Activated naive CD8-positive, alpha-beta T cell treated with anti-CD3 and anti-CD28 coated beads for 36 hours (primary cell): ENCODE measurements at regions not wholly inside any gene's neighbourhood (a gene's known extent, or its start where the extent isn't known, plus 50 kb on each side); places are given as distances from the start of the nearest gene placed in this dataset.

Experiments used
- DNase-seq: peaks from one replicate; pipeline ENCODE4 v3.0.0; 2021
- H3K27ac Mint-ChIP-seq: one replicate; pipeline ENCODE4 v1.8.0; 2022; ENCODE audit warnings: mild to moderate bottlenecking, moderate library complexity, mixed read lengths
- H3K27me3 Mint-ChIP-seq: one replicate; pipeline ENCODE4 v1.8.0; 2022; ENCODE audit warnings: mild to moderate bottlenecking, mixed read lengths
- H3K36me3 Mint-ChIP-seq: one replicate; pipeline ENCODE4 v1.8.0; 2021; ENCODE audit warnings: mild to moderate bottlenecking, mixed read lengths
- H3K4me1 Mint-ChIP-seq: one replicate; pipeline ENCODE4 v1.8.0; 2021; ENCODE audit warnings: mixed read lengths
- H3K4me3 Mint-ChIP-seq: one replicate; pipeline ENCODE4 v1.8.0; 2022; ENCODE audit warnings: mild to moderate bottlenecking, moderate library complexity, mixed read lengths
- H3K9me3 Mint-ChIP-seq: one replicate; pipeline ENCODE4 v1.8.0; 2022; ENCODE audit warnings: mixed read lengths

DNA sequence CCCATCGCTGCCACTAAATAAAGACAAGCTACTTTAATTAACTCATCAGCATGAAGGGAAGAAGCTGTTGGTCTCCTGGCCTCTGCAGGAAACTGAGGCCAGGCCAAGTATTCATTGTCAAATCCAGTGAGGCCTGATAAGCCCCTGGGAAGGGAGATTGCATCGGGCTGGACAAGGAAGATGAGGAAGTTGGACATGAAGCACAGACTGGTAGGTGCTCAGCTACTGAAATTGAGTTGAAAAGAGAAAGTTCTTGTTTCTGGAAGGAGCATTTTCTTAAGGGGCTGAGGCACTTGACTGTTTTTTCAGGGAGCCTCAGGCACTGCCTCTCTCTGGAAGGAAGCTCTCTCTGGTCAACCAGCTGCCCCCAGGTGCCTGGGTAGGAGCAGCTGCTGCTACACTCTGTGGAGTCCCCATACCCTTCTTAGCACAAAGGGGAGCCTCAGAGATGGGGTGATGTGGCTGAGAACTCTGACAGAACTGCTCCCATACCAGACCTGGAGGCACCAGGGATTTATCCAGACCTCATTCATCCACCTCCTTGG is 90.3 kb upstream of the IKZF1 start:
- H3K36me3 Mint-ChIP-seq, result peaks cover 8% of the 10 kb centered on the region
- DNase-seq, result no peak
- no peak overlapping the region for H3K4me3 Mint-ChIP-seq
- H3K27ac Mint-ChIP-seq, result peak overlapping the region; percentile 85
- no peaks in the 10 kb centered on the region for H3K27me3 Mint-ChIP-seq
- H3K4me1 Mint-ChIP-seq, result peaks cover 91% of the 10 kb centered on the region
- no peaks in the 10 kb centered on the region for H3K9me3 Mint-ChIP-seq

DNA sequence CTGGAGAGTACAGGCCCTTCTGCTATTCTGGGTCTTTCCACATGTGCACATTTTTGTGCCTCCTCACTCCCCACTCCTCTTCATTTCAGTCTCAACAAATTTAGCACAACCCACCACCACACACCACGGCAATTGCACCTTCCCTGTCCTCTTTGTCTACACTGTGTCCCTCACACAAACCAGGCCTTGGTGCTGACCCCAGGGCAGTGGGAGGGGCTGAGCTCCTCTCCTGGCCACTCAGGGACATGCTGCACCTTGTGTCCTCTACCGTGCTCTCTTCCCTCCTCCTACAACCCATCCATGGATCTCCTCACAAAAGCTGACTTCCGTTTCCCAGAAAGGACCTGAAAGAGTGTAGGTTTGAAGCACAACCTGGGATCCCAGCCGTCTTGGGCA is 90.9 kb upstream of the IKZF1 start:
- Mint-ChIP-seq H3K9me3 (peaks cover 2% of the 10 kb centered on the region), H3K27ac (peak overlapping the region; percentile 85), H3K27me3 (no peaks in the 10 kb centered on the region), H3K36me3 (peaks cover 11% of the 10 kb centered on the region), H3K4me3 (no peak overlapping the region), H3K4me1 (peaks cover 91% of the 10 kb centered on the region)
- no peak for DNase-seq

DNA sequence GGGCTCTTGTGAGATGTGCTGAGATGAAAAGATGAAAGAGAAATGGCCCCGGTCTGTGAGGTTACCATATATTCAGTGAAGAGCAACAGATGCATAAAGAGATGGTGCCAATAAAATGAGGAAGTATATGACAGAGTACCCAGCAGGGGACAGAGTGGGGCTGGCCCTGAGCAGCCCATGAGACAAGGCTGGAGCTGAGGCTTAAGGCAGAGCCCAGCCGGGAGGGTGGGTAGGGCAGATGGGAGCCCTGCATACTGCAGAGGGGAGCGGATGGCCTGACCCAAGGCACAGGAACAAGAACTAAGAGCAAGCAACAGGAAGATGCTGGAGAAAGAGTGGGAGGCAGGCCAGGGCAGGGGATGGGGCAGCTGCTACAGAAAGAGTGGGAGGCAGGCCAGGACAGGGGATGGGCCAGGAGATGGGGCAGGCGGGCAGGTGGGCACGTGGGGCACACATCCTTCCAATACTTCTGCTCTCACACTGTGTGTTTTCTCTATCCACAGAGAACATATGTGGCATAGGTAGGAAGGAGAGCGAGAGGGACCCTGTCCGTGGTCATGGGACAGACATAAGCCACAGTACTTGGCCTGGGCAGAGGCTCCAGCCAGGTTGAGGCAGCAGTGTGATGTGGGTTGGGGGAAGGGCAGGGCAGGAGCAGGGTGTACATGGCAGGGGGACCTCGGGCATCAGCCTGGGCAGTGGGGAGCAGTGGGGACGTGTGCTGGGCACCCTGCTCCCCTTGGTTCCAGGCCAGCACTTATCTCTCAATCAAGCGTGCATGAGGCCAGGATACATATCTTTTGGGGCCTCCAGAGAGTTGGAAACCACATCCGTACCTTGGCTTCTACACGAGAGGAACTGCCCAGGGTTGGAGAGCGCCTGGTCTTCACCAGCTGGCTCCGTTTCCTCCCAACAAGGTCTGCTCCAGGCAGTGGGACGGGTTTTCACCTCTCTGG is 91.6 kb upstream of the IKZF1 start:
- peak overlapping the region; percentile 4 for H3K4me3 Mint-ChIP-seq
- H3K27me3 Mint-ChIP-seq, result no peaks in the 10 kb centered on the region
- peak overlapping the region; percentile 85 for H3K27ac Mint-ChIP-seq
- peaks cover 4% of the 10 kb centered on the region for H3K9me3 Mint-ChIP-seq
- peaks cover 17% of the 10 kb centered on the region for H3K36me3 Mint-ChIP-seq
- H3K4me1 Mint-ChIP-seq, result peaks cover 94% of the 10 kb centered on the region
- DNase-seq, result no peak

DNA sequence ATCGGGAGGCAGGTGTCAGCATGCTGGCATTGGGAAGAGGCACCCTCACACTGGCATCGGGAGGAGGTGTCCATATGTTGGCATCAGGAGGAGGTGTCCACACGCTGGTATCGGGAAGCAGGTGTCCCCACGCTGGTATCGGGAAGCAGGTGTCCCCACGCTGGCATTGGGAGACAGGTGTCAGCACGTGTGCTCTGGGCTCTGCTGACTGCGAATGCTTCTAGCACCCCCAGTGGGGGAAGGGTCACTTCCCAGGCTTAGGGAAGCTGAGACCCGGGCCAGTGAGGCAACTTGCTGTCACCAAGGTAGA is 92.5 kb upstream of the IKZF1 start:
- Mint-ChIP-seq H3K9me3 (peaks cover 4% of the 10 kb centered on the region), H3K4me3 (no peak overlapping the region), H3K27ac (no peak overlapping the region), H3K4me1 (peaks cover 94% of the 10 kb centered on the region), H3K36me3 (peaks cover 21% of the 10 kb centered on the region), H3K27me3 (no peaks in the 10 kb centered on the region)
- DNase-seq, result no peak

DNA sequence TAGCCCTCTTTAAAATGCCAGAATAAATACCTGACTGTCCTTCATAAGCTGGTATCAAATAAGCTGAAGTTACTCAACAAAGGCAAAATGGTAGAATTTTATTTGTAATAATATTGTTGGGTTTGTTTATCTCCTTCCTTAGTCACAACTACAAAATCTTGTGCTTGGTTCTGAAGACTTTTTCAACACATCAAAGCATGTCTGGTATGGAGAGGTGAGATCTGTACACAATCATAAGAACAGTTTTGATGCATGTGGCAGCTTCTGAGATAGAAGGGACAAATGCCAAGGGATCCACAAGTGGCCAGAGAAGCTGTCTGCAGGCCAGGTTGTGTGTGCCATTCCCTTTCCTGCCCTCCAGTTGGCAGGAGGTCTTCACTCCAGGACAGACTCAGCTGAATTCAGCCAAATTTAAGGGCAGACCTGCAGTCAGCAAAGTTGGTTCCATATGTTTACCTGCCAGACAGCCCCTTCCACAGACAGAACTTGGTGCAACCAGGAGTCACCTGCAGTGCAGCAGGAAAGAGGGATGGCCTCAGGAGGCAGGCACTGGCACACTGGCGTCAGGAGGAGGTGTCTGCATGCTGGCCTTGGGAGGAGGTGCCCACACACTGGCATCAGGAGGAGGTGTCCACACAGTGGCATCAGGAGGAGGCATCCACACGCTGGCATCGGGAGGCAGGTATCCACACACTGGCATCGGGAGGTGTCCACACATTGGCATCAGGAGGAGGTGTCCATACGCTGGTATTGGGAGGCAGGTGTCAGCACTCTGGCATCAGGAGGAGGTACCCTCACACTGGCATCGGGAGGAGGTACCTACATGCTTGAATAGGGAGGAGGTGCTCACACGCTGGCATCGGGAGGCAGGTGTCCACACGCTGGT is 93.1 kb upstream of the IKZF1 start:
- peaks cover 24% of the 10 kb centered on the region for H3K36me3 Mint-ChIP-seq
- peaks cover 4% of the 10 kb centered on the region for H3K9me3 Mint-ChIP-seq
- no peak overlapping the region for H3K4me3 Mint-ChIP-seq
- H3K27ac Mint-ChIP-seq, result peak overlapping the region; percentile 88
- H3K4me1 Mint-ChIP-seq, result peaks cover 96% of the 10 kb centered on the region
- H3K27me3 Mint-ChIP-seq, result no peaks in the 10 kb centered on the region
- no peak for DNase-seq

DNA sequence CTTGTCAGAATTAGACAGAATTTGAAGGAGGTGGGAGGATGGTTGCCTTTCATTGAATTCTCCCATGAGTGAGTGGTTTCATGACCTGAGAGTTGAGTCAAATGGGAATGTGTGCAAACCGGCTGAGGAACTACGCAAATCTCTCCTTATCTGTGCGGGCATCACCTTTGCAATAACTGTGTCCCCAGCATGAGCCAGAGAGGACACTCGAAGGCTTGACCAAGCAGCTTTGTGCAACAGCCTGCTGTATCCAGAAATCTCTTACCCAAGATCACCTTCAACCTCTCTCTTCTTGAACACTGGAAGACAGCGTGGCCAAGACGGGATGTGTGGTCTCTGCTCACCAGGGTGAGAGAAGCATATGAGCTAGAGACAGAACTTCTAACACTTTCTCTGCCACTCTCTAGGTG is 93.8 kb upstream of the IKZF1 start:
- DNase-seq, result no peak
- Mint-ChIP-seq H3K27me3 (no peaks in the 10 kb centered on the region), H3K4me1 (peaks cover 96% of the 10 kb centered on the region), H3K4me3 (no peak overlapping the region), H3K27ac (peak overlapping the region; percentile 88), H3K9me3 (peaks cover 4% of the 10 kb centered on the region), H3K36me3 (peaks cover 24% of the 10 kb centered on the region)

DNA sequence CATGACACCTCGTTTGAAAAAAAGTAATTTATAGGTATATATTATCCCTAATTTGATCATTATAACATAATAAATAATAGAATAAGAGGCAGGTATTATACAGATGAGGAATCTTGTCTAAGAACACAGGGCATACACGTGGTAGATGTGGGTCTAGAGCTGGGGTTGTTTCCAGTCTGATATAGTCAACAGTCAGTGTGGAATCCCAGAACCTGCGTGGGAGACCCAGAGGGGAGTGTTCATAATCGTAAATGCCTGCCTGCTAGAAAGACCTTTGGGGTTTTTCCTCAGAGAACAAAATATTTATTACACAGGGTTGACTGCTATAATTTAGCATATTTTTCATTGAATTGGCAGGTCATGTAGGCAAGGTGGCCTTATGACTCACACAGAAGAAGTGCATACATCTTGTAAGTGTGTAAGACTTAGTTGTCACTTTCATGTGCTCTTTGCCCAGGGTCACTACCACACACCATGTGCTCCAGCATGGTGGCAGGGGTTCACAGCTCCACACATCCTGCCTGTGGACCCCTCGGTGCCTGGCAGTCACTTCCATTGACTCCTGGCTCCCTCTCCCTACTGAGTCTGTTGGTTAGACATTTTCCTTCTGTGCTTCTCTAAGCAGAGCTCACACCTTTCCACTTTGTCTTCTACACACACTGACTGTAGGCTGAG is 94.9 kb upstream of the IKZF1 start:
- peaks cover 4% of the 10 kb centered on the region for H3K9me3 Mint-ChIP-seq
- H3K4me3 Mint-ChIP-seq, result no peak overlapping the region
- peaks cover 95% of the 10 kb centered on the region for H3K4me1 Mint-ChIP-seq
- H3K27ac Mint-ChIP-seq, result peak overlapping the region; percentile 88
- peak; percentile 43 for DNase-seq
- H3K36me3 Mint-ChIP-seq, result peaks cover 24% of the 10 kb centered on the region
- no peaks in the 10 kb centered on the region for H3K27me3 Mint-ChIP-seq

DNA sequence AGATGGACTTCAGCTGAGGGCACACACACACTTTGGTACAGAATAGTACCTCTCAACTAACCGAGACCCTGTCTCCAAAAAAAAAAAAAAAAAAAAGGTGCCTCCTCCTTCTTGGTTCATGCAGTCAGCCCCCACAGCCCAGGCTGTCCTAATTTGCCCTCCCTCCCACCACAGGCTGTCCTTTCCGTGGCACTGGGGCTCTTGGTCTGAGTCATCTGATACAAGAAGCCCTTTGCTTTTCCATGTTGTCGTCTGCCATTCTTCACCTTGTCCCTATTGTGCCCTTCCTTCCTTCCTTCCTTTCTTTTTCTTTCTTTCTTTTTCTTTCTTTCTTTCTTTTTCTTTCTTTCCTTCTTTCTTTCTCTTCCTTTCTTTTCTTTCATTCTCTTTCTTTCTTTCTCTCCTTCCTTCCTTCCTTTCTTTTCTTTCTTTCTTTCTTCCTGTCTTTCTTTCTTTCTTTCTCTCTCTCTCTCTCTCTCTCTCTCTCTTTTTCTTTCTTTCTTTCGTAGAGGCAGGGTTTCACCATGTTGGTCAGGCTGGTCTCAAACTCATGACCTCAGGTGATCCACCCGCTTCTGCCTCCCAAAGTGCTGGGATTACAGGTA is 96.0 kb upstream of the IKZF1 start:
- peaks cover 94% of the 10 kb centered on the region for H3K4me1 Mint-ChIP-seq
- H3K4me3 Mint-ChIP-seq, result peak overlapping the region; percentile 50
- no peaks in the 10 kb centered on the region for H3K27me3 Mint-ChIP-seq
- peaks cover 4% of the 10 kb centered on the region for H3K9me3 Mint-ChIP-seq
- peak overlapping the region; percentile 97 for H3K27ac Mint-ChIP-seq
- peaks cover 21% of the 10 kb centered on the region for H3K36me3 Mint-ChIP-seq
- peak; percentile 66 for DNase-seq

DNA sequence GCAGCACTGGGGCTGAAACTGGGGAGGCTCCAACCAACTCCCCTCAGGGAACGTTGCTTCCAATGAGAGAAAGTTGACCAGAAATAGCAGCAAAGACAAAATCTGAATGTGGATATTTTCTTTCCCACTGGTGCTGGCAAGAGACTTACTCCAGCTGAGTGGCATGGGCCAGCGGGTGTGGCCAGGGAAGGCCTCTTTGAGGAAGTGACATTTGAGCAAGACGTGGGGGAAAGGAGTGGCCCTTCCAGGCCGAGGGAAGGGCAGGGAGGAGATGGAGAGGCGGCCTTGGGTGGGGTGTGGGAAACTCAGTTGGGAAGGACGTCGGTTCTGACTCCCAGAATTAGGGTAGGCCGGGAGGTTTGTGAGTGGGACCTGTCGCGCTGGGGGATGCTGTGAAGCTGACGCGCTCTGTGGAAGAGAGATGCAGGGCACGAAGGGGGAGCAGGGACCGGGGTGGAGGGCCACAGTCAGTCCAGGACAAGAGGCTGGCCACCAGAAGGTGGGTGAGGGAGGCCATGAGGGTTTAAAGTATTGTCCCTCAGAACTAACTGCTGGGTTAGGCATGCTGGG is 96.7 kb upstream of the IKZF1 start:
- Mint-ChIP-seq H3K27me3 (no peaks in the 10 kb centered on the region), H3K27ac (peak overlapping the region; percentile 97), H3K4me1 (peaks cover 93% of the 10 kb centered on the region), H3K9me3 (peaks cover 4% of the 10 kb centered on the region), H3K4me3 (peak overlapping the region; percentile 47), H3K36me3 (peaks cover 20% of the 10 kb centered on the region)
- no peak for DNase-seq

DNA sequence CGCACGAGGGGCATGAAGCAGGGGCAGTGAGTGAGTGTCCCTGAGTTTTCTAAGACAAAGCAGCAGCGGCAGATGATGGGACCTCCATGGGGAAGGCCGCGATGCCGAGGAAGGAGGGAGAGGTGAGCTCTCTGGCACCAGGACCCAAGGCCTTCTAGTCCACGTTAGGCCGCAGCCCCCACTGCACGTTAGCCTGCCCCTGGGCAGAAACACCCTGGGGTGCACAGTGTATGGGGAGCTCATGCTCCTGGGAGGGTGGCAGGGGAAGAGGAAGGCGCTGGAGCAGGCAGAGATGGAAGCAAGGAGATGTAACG is 97.3 kb upstream of the IKZF1 start:
- peaks cover 89% of the 10 kb centered on the region for H3K4me1 Mint-ChIP-seq
- peaks cover 4% of the 10 kb centered on the region for H3K9me3 Mint-ChIP-seq
- H3K27me3 Mint-ChIP-seq, result no peaks in the 10 kb centered on the region
- H3K36me3 Mint-ChIP-seq, result peaks cover 20% of the 10 kb centered on the region
- H3K27ac Mint-ChIP-seq, result peak overlapping the region; percentile 97
- H3K4me3 Mint-ChIP-seq, result peak overlapping the region; percentile 75
- no peak for DNase-seq

DNA sequence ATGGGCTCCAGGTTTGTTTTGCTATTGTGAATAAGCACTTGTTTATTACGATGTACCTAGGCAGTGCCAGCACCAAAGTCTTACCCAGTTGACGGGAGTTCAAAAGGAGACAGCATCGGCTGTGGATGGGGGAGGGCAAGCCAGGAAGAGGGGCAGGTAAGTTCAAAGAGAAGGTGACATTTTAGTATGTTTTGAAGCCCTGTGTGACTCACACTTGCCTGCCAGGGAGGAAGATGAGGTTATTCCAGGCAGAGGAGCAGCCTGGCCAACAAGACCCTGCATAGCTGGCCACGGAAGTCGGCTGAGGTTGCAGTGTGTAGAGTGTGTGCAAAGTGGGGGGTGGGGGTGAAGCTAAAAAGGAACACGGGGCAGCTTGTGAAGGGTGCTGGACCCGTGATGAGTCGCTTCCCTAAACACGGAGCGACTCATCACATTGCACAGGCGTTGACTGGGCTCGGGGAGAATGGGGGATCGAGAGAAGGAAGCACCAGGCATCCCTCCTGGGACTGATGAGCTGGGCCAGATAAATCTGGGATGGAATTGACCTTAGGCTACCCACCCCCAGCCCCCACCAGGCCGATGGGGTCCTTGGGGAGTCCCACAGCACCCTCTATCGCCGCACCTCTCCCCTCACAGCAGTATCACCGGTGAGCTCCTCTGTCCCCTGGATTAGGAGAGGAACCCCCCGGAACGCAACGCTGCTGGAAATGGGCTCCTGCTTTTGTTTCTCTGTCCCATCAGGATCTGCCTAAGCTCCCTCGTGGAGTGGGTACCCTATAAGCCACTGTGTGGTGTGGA is 97.9 kb upstream of the IKZF1 start:
- DNase-seq, result peak; percentile 80

DNA sequence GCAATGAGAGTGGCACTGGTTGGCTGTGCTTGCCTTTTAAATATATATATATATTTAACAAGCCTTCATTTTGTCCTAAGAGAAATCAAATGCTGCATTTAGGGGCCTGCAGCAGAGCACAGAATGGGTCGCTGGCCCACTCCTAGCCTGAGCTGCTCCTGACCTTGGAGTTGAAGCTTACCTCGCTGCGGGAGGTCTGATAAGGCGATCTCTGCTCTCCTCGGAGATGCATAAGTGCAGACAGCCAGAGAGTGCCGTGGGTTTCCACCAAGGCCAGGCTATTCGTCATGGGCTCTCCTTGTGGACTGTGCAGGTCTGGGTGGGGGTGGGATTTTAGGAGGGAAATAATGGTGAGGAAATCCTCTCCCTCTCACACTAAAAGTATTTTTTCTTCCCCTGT is 99.5 kb upstream of the IKZF1 start:
- Mint-ChIP-seq H3K4me3 (no peak overlapping the region), H3K27ac (no peak overlapping the region)

More for the DNA sequence above, 97.9 kb upstream of the IKZF1 start:
- peak overlapping the region; percentile 97 for H3K27ac Mint-ChIP-seq
- H3K36me3 Mint-ChIP-seq, result peaks cover 24% of the 10 kb centered on the region
- peaks cover 4% of the 10 kb centered on the region for H3K9me3 Mint-ChIP-seq
- no peaks in the 10 kb centered on the region for H3K27me3 Mint-ChIP-seq
- H3K4me1 Mint-ChIP-seq, result peaks cover 88% of the 10 kb centered on the region
- H3K4me3 Mint-ChIP-seq, result peak overlapping the region; percentile 75

DNA sequence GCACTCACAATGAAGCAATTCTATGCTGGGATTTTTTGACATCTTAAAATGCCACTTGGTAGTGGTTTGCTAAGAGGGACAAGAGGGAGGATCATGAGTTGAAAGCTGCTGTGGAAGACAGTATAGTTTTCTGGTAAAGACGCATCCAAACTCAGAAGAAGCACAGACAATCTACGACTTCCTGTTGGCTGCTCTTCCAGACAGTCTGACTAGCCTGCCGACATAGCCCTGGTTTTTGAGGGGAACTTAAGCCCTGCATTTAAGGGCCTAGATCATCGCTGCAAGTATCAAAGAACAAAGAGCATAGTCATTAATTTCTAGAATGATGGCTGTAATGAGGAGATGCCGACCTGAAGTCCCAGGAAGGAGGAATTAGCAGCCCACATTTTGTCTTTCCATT is 99.9 kb upstream of the IKZF1 start:
- Mint-ChIP-seq H3K4me1 (peaks cover 76% of the 10 kb centered on the region), H3K4me3 (no peak overlapping the region), H3K36me3 (peaks cover 20% of the 10 kb centered on the region), H3K27ac (peak overlapping the region; percentile 66), H3K27me3 (no peaks in the 10 kb centered on the region), H3K9me3 (peaks cover 4% of the 10 kb centered on the region)
- no peak for DNase-seq

More for the DNA sequence above, 99.5 kb upstream of the IKZF1 start:
- no peak for DNase-seq
- Mint-ChIP-seq H3K36me3 (peaks cover 20% of the 10 kb centered on the region), H3K4me1 (peaks cover 77% of the 10 kb centered on the region), H3K27me3 (no peaks in the 10 kb centered on the region), H3K9me3 (peaks cover 4% of the 10 kb centered on the region)
